NCI-H1417 treated with DMSO at 0.1 percent for 48 hours (cell line): ENCODE measurements at regions not wholly inside any gene's neighbourhood (a gene's known extent, or its start where the extent isn't known, plus 50 kb on each side); places are given as distances from the start of the nearest gene placed in this dataset.
"Not testable (repeated sequence)": the region's sequence is repeated elsewhere in the genome, so short reads cannot be mapped to it uniquely, and the experiment has no call there.

Source experiments
- DNase-seq: peaks from one replicate; lab custom pipeline; 2025; lab: John Stamatoyannopoulos, UW

DNA sequence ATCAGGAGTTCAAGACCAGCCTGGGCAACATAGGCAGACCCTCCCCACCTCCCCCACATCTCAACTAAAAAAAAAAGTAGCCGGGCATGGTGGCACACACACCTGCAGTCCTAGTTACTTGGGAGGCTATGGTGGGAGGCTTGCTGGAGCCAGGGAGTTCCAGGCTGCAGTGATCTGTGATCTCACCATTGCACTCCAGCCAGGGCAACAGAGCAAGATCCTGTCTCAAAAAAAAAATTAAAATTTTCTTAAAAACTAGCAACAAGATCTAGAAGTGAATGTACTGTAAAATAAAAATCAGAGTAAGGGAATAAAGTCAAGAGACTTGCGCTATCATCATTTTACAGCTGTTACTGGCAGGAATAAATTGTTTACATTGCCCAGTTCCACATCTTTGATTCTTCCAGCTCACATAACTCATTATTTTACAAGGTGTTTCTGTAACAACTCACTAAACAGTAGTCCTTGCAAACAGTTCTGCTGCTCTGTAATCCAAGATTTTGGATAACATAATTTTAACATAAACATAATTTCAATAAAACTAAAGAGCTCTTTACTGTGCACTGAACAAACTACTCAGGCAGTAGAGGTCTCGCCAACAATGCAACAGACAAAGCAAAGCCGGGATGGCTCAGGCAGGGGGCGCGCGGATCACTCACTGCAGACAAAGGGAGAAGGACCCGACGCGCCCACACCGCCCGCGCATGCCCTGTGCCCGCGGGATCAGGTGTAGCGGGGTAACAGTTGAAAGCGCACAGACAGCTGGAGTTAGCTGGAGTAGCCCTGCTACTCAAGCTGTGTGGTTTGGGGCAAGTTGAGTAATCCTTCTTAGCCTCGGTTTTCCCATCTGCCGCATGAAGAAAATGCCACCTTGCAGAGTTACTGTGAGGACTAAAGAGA, 73.3 kb upstream of the NFE2L3 start:
- peak; percentile 79 for DNase-seq

DNA sequence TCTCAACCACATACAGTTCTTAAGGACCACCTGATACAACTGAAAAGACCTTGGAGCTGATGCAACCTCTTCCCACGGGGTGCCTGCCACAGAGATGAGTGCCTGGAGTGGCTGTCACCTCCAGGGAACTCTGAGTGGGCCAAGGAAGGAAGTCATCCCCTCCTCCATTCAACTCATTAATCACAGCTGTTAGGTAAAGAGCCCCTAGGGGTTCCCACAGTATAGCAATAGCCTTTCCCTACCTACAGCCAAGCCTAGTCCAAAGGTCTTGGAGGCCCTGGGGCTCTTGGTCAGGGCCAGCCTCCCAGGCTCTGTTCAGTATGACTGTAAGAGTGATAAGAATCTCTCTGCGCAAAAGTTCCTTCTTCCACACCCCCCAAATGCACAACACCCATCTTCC, 70.4 kb upstream of the NFE2L3 start:
- no peak for DNase-seq

DNA sequence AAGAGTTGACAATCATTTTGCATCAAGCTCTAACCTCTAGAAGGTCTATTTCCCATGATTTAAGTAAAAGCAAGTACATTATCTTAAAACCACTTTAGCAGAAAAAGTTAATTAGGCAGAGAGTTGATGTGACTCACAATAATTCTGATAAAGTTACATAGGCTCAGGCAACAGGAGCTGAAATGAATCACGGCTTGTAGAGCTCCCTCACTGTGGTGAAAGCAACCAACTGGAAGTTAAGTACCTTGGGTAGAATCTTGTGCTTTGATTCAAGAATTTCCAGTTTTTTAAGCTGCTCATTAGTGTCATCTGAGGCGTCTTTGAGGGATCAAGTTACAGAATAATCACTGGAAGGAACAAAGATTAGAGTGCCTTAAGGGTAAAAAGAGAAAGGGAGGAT, 68.9 kb upstream of the NFE2L3 start:
- no peak for DNase-seq

DNA sequence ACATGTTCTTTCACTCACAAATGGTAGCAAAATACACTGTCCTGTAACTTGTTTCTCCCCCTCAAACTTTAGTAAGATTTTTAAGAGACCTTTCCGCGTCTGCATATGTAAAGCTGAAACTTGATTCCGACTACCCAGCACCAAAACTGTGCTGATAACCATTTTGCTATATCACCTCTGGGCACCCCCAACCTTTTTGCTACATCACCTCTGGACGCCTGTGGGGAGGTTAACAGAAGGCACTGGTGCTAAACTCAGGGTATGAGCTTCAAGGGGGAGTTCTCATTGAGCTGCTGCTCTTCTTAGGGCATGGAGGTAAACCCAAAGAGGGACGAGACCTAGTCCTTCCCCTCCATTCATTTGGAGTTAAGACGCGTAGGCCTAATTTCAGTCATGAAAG, 67.6 kb upstream of the NFE2L3 start:
- DNase-seq, result no peak

DNA sequence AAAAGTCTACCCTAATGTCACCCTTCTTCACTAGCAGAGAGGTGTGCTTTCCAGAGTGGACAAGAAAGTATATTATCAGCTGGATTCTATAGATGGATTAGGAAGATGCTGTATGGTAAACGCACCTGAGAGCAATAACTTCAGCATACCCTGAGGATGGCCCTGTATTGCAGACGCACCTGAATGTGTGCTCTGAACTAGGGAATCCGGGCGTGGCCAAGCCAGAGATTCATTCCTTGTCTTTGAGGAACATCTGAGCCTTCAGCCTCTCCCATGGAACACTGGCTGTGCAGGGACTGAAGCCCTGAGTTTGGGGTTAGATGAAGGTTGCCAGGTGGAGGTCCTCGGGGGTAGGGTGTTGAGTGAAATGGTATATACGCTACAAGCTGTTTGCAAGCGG, 66.2 kb upstream of the NFE2L3 start:
- DNase-seq, result no peak

DNA sequence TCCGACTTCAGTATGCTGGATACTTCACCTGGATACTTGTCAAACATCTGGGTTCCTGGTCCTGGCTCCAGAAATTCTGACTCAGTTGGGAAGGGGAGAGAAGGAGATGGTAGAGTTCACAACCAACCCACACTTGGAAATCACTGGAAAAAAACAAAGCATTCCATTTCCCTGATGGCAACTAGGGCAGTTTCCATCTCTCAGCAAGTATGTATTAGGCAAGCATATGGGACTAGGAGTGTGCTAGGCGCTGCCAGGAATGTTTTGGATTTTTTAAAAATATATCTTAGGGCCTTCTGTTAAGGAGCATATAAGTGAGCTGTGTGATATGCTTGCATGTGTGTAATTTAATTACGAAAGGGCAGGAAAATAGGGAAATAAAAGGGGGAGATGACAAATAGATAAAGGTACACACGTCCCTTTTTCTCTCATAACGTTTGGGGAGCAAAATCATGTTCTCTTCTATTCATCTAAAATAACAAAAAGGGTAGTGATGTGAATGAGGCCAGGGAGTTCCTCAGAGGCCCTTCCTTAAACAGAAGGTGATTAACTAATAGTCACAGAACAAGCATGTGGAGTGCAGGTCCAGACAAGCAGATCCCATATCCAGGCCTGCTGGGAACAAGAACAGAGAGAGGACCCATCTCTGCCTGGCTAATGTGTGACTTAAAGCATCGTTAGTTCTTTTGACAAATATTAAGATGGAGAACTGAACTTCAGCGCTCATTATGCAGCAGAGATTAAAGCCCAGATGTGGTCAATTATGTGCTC, 64.5 kb upstream of the NFE2L3 start:
- no peak for DNase-seq

DNA sequence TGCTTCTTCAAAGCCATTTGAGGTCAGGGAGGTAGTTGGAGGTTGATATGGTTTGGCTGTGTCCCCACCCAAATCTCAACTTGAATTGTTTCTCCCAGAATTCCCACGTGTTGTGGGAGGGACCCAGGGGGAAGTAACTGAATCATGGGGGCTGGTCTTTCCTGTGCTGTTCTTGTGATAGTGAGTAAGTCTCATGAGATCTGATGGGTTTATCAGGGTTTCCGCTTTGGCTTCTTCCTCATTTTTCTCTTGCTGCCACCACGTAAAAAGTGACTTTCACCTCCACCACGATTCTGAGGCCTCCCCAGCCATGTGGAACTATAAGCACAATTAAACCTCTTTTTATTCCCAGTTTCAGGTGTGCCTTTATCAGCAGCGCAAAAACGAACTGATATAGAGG, 62.5 kb upstream of the NFE2L3 start:
- not testable (repeated sequence) for DNase-seq

DNA sequence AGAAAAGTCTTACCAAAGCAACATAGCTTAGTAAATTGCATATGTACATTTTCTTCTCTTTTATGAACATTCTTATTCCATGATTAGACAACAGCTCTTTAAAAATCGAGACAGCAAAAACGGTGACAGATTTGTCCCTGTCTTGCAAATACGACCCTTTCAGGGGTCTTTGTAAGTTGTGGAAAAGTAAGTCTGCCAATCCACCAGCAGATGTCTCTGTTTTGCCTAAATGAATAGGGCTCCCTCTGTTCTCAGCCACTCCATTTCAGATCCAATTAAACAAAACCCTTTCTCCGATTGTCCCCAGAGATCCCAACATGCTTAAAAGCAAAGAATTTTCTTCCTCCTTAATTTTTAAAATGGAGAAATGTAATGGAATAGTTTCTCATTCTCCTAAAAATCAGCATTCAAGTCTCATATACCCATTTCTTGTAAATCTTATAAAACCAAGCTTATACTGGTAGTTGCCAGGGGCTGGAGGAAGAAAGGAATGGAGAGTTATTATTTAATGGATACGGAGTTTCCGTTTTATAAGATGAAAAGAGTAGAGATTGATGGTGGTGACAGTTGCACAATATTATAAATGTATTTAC, 61.0 kb upstream of the NFE2L3 start:
- DNase-seq, result peak; percentile 60

DNA sequence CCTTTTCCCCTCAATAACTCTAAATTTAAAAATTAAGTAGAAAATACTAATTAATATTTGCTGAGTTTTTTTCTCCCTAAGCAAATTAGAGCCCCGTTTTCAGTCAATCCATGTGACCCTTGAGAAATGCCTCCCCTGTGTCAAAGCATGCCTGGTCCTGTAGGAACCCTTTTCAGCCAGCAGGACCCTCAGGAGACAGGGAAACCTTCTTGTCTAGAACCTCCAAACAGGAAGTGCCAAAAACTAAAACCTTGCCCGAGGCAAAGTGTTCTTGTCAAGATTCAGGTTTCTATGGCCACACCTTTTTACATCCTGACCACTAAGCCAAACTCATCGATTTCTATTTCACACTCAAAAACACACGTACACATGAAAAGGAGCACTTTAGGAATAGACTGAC, 60.1 kb upstream of the NFE2L3 start:
- no peak for DNase-seq

DNA sequence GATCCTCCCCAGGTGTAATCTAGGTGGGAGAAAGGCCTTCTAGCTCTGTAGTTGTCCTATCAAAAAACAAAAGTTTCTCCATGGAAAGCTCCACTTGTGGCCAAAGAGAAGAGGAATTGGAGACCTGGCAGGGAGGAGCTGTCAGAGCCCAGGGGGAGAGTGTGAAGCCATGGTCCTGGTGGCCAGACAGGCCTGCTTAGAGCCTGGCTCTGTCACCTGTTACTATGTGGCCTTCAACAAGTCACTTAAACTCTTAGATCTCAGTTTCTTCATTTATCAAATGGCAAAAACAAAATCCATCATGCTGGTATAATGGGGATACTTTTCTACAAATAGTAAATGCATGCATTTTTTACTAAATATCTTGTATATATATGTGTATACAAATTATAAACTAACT, 59.0 kb upstream of the NFE2L3 start:
- DNase-seq, result no peak

DNA sequence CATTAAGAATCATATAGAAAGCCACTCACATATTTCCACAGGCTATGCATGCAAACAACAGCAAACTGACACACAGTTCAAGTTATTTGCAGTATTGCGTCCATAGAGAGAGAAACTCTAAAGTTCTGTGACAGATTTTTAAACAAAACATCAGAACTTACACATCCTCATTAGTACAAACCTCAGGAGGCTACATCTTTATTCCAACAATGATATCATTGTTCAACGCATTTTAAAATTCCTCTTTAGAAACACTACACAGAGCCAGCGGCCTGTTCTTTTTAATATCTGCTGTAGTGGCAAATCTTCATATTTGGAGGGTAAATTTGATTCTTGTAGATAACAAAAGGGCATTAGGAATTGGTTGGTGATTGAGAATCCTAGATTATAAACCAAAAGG, 55.9 kb upstream of the NFE2L3 start:
- DNase-seq, result no peak

DNA sequence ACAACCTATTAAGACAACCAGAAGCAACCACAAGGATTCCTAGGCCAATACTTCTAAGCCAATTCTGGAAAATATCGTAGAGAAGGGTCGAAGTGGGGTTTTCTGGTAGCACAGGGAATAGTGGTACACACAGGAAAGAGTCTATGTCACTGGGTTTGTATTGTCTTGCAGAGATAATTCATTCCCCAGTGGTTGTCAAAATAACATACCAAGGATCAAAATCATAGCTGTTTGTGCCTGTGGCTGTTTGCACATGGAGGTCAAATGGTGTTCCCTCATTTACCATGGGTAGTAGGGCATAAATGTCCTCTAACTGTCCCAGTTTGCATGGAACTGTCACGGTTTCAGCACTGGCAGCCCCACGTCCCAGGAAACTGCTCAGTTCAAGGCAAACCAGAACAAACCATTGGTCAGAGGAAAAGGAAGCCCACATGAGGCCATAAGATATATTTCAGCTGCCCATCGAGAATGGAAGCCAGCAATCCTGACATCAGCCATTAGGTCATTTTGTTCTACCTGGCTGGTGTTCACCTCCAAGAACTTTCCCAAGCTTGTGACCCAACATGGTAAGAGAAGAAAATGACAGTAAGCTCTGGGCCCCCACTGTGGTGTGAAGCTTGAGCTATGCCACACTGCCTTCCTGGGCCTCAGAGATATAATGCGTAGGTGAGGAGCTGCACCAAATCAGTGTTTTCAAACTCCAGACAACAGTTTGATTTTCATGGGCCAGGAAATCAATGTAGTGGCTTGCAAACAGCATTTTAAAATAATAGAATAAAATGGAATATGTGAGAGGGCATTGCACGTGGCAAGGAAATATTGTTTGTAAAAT, 53.9 kb upstream of the NFE2L3 start:
- no peak for DNase-seq

DNA sequence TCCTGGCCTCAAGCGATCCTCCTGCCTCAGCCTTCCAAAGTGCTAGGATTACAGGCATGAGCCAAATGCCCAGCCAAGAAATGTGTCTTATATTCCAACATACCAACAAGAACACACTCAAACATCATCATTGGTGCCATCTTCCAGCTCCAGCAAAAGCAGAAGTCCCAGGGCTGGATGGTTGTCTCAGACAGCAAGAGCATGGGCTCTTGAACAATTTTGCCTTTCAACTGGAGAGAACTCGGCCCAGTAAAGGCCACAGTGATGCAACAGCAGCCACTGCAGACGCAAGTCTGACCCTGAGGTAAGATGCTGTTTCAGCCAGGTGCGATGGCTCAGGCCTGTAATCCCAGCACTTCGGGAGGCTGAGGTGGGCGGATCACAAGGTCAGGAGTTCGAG, 52.8 kb upstream of the NFE2L3 start:
- no peak for DNase-seq

DNA sequence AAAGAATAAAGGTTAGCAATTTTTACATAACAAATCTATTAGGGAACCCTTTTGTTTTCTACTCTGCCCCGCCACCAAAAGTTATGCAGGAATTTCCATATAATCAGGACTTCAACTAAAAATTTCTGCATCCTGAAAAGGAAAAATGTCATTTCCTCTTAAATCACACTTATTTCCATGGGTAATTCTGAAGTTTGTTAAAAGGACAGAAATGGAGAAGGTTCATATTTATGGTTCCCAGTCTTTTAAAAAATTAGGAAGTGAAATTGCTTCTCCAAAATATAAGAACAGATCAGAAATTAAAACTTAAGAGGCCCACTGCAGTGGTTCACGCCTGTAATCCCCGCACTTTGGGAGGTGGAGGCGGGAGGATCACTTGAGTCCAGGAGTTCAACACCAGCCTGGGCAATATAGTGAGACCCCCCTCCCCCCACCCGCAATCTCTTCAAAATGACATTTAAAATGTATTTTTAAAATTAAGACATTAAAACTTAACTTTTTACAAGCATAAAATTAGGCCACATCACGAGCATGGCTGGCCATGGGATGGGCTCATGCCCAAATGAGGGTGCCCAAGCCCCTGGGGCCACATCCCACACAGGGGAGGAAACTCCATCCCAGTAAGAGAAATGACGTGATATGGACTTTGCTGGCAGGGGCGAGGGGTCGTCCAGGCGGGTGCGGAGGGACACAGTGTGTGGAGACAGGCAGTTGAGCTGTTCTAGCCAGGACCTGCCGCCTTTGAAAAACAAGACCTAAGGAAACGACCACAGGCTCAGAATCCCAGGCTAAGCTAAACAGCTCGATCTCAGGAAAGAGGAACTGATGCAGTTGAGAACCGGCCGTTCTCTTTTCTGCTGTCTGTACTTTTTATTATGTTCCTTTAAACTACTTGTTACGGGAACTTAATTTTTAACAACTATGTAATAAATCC, 51.3 kb upstream of the NFE2L3 start:
- DNase-seq, result no peak

DNA sequence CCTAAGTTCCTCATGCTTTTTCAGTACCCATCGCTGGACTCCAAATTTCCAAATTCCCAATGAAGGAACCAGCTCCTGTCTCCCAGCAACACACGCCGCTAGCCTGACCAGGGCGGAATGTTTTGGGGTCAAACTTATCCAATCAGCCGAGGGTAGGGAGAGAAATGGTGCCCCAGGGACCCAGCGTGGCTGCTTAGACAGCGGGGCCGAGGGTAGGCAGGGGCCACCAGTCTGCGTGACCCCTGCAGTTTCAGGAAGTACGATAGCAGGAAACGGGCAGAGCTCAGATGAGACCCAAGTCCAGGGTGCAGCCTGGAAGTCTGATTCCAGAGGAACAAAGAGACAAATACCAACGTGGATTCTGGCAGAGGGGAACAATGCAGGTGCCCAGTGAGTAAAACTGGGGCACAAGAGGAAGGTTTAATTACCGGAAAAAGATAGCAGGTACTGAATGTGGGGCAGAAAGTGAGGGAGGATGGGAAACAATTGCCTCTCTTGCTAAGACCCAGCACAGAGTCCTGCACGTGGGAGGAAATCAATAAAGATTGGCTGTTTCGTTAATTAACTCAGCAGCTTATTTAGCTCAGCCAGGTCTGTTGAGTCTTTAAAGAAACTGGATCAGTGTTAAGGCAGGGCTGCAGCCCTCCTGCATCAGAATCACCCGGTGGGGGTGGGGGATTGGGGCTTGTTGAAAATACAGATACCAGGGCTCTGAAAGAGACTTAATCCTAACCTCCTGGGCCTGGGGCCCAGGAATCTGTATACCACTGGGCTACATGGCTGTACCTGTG, 50.4 kb upstream of the NFE2L3 start:
- no peak for DNase-seq

DNA sequence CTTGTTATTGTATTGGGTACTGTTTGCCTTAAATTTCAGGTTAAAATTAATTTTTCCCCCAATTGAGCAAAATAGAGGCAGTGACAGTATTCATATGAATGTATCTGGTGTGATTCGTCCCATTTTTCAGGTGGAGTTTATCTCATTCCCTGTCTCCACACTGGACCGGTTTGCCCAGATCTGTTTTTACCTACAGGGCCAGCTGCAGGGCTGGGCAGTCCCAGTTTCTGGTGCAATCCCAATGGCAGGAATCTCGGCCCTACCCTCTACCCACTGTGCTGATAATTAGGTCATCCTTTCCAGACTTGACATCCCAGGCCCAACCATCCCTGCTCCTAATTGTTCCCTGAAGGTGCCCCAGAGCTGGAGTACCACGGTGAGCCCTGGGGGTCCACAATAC, 49.8 kb upstream of the NFE2L3 start:
- DNase-seq, result no peak
